HG02973 (cell line): ENCODE measurements at regions not wholly inside any gene's neighbourhood (a gene's known extent, or its start where the extent isn't known, plus 50 kb on each side); places are given as distances from the start of the nearest gene placed in this dataset.

Experiments
- ATAC-seq: cut with Tn5 transposase; IDR thresholded peaks from one replicate; pipeline ENCODE4 v1.9.1; 2021; ENCODE audit warnings: moderate library complexity; ENCODE audit not compliant: unreplicated experiment

DNA sequence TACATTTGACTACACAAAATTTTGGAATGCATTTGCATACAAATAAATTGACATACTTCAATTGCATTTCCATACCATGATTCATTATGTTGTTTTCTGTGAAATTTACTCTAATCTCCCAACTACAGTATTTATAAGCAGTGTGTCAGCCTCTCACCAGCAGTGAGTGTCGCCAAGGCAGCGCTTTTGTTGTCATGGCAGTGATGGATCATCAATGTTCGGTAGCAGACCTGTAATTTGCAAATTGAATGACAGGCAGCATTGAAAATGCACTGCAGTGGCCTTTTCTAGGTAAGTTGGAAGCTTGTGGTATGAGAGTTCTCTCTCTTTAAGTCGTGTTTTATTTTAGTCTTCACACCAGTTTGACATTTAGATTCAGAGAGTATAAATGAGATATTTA, 534.1 kb downstream of the PCDH17 start:
- no peak for ATAC-seq

DNA sequence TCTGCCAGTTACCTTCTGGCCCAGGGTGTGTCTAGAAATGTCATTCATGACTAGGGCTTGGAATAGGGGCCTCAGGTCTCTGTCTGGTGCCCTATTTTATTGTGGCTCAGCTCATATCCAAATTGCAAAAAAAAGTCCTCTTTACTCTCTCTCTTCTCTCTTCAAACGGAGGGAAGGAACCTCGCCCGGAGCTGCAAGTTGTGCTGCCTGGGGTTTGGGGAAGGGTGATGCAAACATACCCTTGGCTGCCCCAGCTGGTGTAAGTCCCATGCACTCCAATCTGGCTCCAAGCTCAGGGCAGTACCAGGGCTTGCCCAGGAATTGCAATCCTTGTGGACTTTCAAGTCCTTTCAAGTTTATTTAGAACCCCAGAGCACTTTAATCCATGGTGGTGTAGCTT, 549.6 kb downstream of the PCDH17 start:
- ATAC-seq, result no peak

DNA sequence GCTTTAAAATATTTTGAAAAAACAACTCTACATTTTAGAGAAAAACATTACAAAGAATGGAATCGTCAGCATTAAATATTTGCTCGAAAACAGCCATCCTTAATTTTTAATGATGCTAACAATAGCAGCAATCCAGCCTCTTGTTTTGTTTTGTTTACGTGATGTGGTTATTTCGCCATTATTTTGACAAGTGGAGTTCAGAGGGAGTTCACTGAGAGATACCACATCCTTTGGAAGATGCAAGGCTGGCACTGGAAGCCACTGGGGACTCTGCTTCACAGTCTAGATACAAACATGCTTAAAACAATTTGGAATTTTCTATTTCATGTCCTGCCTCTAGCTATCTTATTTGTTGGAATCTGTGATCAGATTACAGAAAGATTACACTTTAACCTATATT, 556.3 kb downstream of the PCDH17 start:
- no peak for ATAC-seq

DNA sequence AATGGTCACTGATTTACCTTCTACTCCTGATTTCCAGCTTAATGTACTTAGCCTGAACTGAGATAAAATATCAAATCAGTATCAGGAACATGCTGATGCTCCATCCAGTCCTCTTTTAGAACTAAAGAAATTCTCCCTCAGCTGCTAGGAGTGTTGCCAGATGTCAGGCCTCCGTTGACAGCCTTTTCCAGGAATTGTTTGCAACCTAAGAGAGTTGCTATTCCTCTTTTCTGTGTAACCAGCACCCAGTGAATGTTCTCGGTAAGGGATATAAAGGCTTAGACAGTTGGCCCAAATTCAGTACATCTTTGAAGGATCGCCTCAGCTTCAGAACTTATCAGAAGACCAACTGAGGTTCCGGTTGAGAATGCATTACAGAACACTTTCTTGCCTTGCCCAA, 559.0 kb downstream of the PCDH17 start:
- ATAC-seq, result no peak

DNA sequence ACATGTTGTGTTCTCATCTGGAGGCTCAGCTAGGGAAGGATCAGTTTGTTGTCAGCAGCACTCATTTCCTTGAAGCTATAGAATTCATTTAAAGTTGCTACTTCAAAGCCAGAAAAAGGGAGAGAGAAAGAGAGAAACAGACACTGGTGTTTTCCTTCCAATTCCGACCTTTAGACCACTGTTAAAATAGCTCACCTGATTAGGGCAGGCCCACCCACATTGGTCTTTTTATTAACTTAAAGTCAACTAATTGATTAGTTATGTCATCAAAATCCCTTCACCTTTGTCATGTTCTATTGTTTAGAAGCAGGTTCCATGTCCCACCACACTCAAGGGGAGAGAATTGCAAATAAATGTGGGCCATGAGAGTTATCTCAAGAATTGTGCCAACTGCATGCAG, 560.2 kb downstream of the PCDH17 start:
- no peak for ATAC-seq

DNA sequence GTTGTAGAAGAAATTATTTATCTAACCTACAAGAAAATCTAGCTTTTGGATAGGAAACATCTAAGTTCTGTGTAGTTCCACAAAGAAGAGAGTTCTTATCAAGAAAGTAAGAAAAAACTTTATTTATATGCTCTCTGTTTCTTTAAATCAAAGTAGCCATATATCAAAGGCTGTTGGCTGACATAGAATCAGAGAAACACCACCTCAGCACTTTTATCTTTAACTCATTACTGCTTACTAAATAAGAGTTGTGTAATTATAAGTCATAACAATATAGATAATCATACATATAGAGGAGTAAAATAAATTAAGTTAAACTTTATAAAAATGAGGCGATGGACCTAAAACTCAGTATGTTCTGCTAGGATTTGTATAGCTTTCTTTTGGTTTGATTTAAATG, 570.6 kb downstream of the PCDH17 start:
- no peak for ATAC-seq

DNA sequence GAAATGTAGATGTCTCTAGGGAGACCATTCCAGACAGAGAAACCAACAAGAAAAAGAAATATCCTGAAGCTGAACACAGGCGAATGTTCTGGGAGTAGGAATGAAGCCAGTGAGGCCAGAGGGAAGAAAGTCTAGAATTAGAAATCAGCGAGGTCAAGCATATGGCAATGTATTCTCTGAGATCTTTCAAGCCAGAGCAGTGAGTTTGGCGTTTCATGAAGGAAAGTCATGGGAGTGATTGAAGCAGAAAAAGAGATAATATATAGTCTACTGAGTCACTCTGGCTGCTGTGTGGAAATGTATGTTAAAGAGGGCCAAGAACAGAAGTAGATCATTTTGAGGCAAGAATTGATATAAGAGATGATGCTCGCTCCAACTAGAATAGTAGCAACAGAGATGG, 576.0 kb downstream of the PCDH17 start:
- no peak for ATAC-seq

DNA sequence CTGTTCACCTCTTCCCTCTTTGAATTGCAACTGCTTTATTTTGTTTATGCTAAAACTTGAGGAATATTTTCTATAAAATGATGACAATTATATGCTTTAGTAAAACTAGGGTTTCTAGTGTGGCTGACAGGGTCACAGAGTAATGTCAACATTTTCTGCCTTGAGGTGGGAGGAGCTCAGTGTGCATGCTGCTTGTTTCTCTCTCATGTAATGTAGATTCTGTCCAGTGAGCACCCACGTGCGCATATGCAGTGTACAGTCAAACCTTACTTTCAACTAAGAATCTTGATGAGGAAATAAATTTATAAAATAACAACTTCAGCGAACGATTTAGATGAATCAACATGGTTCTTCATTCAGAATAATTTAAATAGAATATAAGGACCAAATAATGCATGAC, 603.9 kb downstream of the PCDH17 start:
- no peak for ATAC-seq

DNA sequence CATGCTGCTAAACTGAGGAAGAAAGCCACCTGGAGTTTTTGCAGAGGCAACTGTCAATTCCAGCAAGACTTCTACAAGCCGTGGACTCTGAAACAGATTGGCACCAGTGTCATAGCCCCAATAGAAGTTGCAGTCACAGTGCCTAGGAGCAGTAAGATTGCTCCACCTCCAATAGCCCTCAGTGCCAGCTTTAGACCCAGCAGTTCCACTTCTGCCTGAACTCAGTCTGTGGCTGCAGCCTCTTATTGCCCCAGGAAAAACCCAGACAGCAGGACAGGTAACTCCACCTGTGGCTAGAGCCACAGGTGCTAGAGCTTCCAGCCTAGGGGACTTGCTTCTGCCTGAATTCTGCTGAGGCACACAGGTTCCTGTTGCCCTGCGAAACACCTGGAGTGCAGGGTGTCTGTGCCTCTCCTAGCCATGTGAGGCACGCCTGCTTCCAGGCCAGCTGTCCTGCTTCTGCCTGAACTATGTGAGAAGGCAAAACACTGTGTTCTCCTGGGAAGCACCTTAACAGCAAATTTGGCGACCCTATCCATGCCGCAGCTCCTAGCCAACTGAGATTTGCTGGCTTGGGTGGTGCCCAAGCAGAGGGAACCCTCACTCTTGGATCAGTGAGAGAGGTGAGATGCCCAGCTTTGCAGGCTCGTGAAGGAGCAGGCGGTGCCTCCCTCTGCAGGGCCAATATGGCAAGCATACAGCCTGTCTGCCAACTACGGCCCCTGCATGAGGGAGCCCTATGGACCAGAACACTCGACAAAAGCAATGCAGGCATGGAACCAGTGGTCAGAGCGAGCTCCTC, 607.6 kb downstream of the PCDH17 start:
- no peak for ATAC-seq

DNA sequence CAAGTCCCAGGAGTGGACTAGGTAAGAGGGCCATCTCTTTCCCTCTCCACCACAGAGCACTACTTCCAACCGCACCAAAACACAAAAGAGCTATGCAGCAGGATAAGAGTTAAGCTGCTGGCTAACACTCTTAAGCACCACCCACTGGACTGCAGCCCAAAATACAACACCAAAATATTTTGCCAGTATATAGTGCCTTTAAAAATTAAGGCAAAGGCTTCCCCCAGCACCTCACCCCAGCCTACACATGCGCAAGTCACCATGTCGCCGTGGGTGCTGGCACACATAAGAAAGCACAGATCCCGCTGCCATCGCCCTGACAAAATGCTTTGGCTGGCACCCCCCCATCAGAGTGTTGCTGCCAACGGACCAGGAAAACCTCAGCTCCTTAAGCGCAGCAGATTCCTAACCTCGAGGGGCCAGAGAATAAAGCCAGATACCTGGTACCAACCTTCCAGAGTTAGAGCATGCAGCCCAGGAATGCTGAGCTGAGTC, 608.3 kb downstream of the PCDH17 start:
- ATAC-seq, result no peak

DNA sequence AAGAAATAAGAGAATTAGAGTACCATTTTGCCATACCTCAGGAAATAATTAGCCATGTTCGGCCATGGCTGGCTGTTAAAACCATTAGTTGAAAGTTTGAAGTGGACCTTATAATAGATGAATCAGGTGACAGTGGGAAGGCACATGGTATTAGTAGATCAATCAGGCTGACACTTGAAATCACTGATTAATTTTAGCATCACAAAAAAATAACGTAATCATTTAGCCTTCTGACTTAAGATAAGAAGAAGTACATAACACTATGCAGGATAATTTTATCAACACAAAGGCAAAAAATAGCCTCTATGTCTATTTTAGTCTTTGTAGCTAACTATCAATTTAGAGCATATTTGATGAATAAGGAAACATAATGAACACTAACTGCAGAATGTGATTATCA, 615.5 kb downstream of the PCDH17 start:
- no peak for ATAC-seq

DNA sequence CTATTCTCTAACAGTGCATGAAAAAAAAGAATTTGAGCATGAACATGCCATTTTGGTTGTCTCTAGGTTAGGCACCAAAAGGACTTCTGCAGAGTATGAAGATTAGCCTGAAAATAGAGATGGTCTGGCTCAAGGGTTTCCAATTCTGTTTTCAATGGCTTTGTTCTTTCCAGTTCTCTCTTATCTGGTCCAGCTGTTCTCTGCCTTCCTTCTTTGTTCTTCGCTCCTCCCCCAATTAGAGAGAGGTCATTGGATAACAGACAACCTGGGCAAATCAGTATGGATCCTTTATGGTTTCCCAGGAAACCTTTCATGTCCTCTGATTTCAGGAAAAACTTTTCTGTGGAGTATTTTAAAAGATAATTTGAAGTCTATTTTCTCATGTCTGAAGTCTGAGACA, 623.4 kb downstream of the PCDH17 start:
- no peak for ATAC-seq

DNA sequence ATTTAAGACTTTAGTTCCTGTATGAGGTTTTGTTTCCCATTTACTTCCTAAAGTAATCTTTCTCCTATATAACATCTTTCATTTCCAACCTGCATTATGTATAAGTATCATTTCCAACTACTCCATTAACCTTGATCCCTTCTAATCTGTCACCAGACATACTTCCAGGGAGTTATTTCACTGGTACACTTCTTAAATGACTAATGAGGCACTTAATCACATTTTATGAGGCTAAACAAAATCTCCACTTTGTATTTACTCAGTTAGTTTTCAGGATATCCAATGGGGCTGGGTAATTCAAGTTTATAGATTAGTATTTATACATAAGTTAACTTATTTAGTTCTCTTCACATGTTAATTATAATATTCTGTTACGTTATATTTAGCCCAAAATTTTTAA, 634.7 kb downstream of the PCDH17 start:
- ATAC-seq, result no peak

DNA sequence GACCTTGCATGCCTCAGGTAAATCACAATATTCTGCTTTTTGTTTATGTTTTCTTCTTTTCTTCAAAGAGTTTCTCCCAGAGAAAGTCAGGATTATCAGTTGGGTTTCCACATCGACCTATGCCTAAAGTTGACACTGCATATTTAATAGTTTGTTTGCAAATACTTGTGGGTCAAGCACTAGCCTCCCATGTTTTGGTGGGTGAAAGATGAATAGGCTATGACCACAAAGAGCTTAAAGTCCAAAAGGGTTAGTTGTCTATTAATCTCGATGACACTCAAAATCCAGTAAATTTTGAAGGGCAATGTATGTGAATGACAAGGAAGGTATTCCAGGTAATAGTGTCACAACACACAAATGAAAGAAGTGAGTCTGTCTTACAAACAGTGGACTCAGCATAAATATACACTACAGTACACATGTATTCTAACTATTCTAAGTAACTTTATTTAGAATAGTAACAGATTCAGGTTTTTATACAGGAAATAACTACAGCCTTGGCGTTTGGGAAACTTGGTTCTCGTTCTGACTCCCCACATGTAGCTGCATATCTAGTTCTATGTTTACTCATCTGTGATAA, 667.1 kb downstream of the PCDH17 start:
- ATAC-seq, result no peak

DNA sequence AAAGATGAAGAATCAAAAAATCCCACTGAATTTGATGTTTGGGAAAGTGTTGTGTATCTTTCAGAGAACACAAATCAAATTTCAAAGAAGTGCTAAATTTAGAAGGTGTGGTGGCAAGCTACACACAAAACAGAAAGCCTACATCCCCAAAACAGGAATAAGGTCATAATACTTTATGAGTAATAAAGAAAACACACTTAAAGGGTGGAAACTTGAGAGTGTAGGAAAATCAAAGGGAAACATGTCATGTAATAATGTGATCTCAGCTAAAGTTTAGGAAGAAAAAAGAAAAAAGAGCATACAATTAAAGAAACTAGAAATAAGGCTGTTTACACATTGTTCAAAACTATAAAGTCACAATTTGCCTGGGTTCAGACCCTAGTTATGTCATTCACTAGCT, 668.7 kb downstream of the PCDH17 start:
- ATAC-seq, result no peak

DNA sequence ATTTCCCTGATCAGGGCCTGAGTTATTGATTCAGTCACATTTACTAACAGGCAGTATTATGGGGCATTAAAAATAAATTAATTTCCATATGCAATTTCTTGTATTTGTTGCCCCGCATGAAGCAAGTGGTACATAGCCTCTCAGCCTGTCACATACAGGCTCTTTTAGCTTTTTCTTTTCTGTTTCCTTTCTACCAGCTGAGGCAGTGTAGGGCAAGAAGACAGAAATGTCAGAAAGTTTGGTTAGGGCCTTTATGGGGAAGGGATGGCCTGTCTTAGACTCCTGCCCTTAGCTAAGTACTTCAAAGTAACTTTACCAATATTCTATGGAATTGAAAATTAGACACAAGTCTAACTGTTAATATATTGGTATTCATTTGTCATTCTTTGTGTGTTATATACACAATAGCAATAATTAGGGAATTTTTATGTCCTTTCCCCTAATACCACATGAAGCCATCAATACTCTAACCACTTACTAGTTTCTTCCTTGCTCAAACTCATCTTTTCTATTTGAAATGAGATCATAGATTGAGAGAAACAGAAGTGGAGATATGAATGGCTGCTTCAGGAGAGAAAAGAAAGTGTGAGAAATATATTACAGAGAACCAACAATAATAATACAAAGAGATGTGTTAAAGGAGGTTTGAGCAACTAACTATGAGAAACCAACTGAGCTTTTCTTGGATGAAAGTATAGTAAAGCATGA, 669.6 kb downstream of the PCDH17 start:
- ATAC-seq, result no peak

DNA sequence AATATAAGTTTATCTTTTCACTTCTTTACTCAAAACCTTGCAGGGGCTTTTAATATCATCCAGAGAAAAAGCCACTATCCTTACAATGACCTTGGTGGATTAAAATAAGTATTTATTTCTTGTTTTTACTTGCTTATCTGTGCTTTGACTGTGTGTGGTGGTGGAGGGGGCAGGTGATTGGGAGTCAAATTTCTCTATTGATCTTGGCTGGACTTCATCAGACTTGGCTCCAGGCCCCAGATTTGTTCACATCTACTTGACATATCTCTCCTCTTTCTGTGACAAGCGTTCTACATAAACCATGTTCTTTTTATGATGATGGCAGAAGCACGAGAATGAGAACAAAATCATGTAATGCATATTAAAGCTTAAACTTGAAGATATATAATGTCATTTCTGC, 670.8 kb downstream of the PCDH17 start:
- no peak for ATAC-seq

DNA sequence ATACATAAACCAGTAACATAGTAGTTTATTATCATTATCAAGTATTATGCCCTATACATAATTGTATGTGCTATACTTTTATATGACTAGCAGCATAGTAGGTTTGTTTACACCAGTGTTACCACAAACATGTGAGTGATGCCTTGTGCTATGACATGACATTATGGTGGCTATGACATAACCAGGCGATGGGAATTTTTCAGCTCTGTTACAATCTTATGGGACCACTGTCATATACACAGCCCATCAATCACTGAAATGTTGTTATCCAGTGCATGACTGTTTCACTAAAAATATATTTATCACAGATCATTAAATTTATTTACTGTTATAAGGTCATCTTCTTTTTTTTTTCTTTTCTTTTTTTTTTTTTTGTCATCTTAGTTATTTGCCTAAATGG, 674.5 kb downstream of the PCDH17 start:
- ATAC-seq, result no peak

DNA sequence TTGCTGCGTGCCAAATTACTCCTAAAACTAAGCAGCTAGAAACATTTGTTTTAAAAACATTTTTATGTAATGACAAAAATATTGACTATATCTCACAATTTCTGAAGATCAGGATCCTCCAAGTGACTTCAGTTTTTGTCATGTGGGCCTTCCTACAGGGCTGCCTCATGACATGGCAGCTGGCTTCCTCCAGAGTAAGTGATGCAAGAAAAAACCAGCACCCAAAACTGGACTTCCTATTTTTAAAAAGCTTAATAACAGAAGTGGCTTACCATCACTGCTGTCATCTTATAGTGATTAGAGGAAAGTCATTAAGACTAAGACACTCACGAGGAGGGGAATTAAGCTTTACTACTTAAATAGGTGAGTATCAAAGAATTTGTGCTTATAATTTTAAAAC, 681.7 kb downstream of the PCDH17 start:
- ATAC-seq, result no peak

DNA sequence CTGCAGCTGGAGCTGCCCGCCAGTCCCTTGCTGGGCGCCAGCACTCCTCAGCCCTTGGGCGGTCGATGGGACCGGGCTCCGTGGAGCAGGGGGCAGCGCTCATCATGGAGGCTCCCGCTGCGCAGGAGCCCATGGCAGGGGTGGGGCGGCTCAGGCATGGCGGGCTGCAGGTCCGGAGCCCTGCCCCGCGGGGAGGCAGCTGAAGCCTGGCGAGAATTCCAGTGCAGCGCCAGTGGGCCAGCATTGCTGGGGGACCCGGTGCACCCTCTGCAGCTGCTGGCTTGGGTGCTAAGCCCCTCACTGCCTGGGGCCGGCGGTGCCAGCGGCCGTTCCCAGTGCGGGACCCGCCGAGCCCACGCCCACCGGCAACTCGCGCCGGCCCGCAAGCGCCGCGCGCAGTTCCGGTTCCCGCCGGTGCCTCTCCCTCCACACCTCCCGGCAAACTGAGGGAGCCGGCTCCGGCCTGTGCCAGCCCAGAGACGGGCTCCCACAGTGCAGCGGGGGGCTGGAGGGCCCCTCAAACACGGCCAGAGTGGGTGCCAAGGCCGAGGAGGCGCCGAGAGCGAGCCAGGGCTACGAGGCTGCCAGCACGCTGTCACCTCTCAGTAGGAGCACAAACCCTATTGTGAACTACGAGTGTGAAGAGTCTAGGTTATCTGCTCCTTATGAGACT, 687.1 kb downstream of the PCDH17 start:
- no peak for ATAC-seq

DNA sequence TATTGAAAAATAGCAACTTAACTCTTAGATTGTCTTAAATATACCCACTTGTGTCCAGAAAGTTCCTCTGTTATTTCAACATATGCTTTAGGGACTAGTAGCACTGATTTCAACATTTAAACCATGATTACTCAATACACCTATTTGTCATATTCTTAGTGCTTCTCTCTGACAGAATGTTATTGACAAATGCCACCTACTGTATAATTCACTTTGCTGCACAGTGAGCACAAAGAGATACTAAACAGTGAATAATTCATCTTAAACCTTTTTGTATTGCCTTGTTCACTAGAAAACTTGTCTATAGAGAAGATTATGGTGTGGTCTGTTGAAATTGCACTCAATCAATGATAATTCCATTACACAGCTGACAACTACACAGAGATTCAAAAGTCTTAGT, 692.6 kb downstream of the PCDH17 start:
- ATAC-seq, result no peak

DNA sequence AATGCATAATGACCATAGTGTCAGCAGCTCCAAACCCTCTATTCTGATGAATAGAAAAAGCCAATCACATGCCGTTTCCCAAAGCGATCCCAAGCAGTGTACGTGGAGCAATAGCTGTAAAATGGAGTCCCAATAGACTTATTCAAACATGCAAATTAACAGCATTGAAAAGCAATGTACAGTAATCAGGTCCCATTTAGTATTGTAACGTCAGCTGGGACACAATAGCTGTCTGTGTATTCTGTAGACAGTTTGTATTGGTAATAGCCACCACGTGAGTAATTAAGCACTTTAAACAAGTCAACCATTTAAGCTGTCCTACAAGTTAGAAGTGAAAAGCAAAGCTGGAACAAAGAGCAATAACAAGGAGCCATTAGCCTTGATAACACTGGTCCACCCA, 698.2 kb downstream of the PCDH17 start:
- no peak for ATAC-seq
